B cell (primary cell): ENCODE measurements at regions not wholly inside any gene's neighbourhood (a gene's known extent, or its start where the extent isn't known, plus 50 kb on each side); places are given as distances from the start of the nearest gene placed in this dataset.

ENCODE experiments used
- ATAC-seq: fragments of 200-7000 bp; cut with Tn5 transposase; one replicate; pipeline ENCODE4 v1.10.0; 2021; ENCODE audit warnings: low read depth, mild to moderate bottlenecking, moderate number of reproducible peaks, moderate library complexity
- CTCF ChIA-PET: fragments of 350-600 bp; sonication (Branson Sonifier 250); formaldehyde crosslinking; loops from one replicate; lab custom pipeline; 2021; ENCODE audit warnings: antibody characterized with exemption, inconsistent platforms; lab: Charles Lee
- POLR2A ChIA-PET: fragments of 350-600 bp; sonication (Branson Sonifier 250); formaldehyde crosslinking; loops from one replicate; lab custom pipeline; 2021; ENCODE audit warnings: antibody characterized with exemption; lab: Charles Lee
- DNase-seq: peaks from one replicate; pipeline ENCODE4 v3.0.0; 2013
- H2AFZ ChIP-seq: 2 replicates; pipeline ENCODE4 v1.6.1; 2012; ENCODE audit warnings: mild to moderate bottlenecking, low read depth, low read length; ENCODE audit not compliant: insufficient read depth, poor library complexity, severe bottlenecking
- H3K27ac ChIP-seq, 2 donors: 1 replicate in 1 of 2; 2 replicates in 1 of 2; pipeline ENCODE4 v1.5.1; 2012 to 2013; ENCODE audit warnings: low read length in 2 of 2, mild to moderate bottlenecking in 2 of 2, moderate library complexity in 1 of 2
- H3K27me3 ChIP-seq, 4 experiments: fragments of 200-600 bp in 1 of 4; sonication (generic) in 1 of 4; replicated peaks in 1 of 4; 1 replicate in 2 of 4; 2 replicates in 2 of 4; pipeline versions ENCODE4 v1.6.1 to v1.7.0; 2013 to 2016; ENCODE audit warnings: low read length in 3 of 4, mild to moderate bottlenecking in 2 of 4, mixed read lengths in 1 of 4, moderate library complexity in 1 of 4; ENCODE audit not compliant: insufficient read depth in 4 of 4, control insufficient read depth in 3 of 4; ENCODE audit errors: control extremely low read depth in 1 of 4
- H3K36me3 ChIP-seq, 2 experiments: replicated peaks in 1 of 2; 1 replicate in 1 of 2; 2 replicates in 1 of 2; pipeline versions ENCODE4 v1.6.1 to v1.7.1; 2013; ENCODE audit warnings: low read length in 1 of 2; ENCODE audit not compliant: insufficient read depth in 2 of 2, control insufficient read depth in 1 of 2; ENCODE audit errors: control extremely low read depth in 1 of 2, extremely low read depth in 1 of 2
- H3K4me1 ChIP-seq, 2 donors: fragments of 200-600 bp in 1 of 2; sonication (generic) in 1 of 2; 1 replicate in 1 of 2; 2 replicates in 1 of 2; pipeline versions ENCODE4 v1.5.1 to v1.6.1; 2013 to 2017; ENCODE audit warnings: low read length in 2 of 2; ENCODE audit not compliant: control insufficient read depth in 2 of 2, insufficient read depth in 2 of 2
- H3K4me2 ChIP-seq: replicated peaks from 2 replicates; pipeline ENCODE3; 2012; ENCODE audit warnings: mild to moderate bottlenecking, low read depth, low read length; ENCODE audit not compliant: poor library complexity, severe bottlenecking
- H3K4me3 ChIP-seq, 5 experiments: fragments of 200-600 bp in 1 of 5; sonication (generic) in 1 of 5; 1 replicate in 3 of 5; 2 replicates in 2 of 5; pipeline versions ENCODE4 v1.5.1 to v1.7.0; 2011 to 2016; ENCODE audit warnings: low read length in 4 of 5, mild to moderate bottlenecking in 4 of 5, low read depth in 2 of 5, control low read depth in 1 of 5, moderate library complexity in 1 of 5; ENCODE audit not compliant: insufficient read depth in 1 of 5; ENCODE audit errors: control extremely low read depth in 1 of 5, extremely low read depth in 1 of 5
- H3K79me2 ChIP-seq: fragments of 200-600 bp; sonication (generic); one replicate; pipeline ENCODE4 v1.6.0; 2016; ENCODE audit warnings: low read length; ENCODE audit not compliant: control insufficient read depth, insufficient read depth
- H3K9ac ChIP-seq: fragments of 200-600 bp; sonication (generic); 2 replicates; pipeline ENCODE4 v1.6.1; 2017; ENCODE audit warnings: mild to moderate bottlenecking, low read length, moderate library complexity
- H3K9me3 ChIP-seq, 3 donors: one replicate each; pipeline versions ENCODE4 v1.6.1 to v1.7.1; 2013; ENCODE audit warnings: low read length in 2 of 3; ENCODE audit not compliant: control insufficient read depth in 2 of 3, insufficient read depth in 1 of 3; ENCODE audit errors: control extremely low read depth in 1 of 3
- H4K20me1 ChIP-seq: 2 replicates; pipeline ENCODE4 v1.6.0; 2012; ENCODE audit warnings: mild to moderate bottlenecking, low read length; ENCODE audit not compliant: insufficient read depth, control insufficient read depth, poor library complexity, severe bottlenecking
- H3K27ac Mint-ChIP-seq: one replicate; pipeline ENCODE4 v1.8.0; 2021; ENCODE audit warnings: mixed read lengths
- H3K27me3 Mint-ChIP-seq: one replicate; pipeline ENCODE4 v1.8.0; 2021; ENCODE audit warnings: mixed read lengths
- H3K4me1 Mint-ChIP-seq: one replicate; pipeline ENCODE4 v1.8.0; 2021; ENCODE audit warnings: mixed read lengths
- H3K4me3 Mint-ChIP-seq: one replicate; pipeline ENCODE4 v1.8.0; 2021; ENCODE audit warnings: mixed read lengths
- H3K9me3 Mint-ChIP-seq: one replicate; pipeline ENCODE4 v1.8.0; 2022; ENCODE audit warnings: mixed read lengths; ENCODE audit not compliant: insufficient read depth
- CTCF ChIP-seq: fragments of 200-600 bp; IDR thresholded peaks from one replicate; pipeline ENCODE4 v1.8.0; 2022; ENCODE audit warnings: antibody characterized with exemption, mild to moderate bottlenecking
- EZH2 ChIP-seq: IDR thresholded peaks from 2 replicates; pipeline ENCODE4 v1.6.1; 2012; ENCODE audit warnings: borderline replicate concordance, low read depth, mild to moderate bottlenecking, moderate library complexity, low read length; ENCODE audit not compliant: insufficient read depth, poor library complexity, severe bottlenecking
- WGBS: methylation state at CpG from one replicate; pipeline ENCODE4 v1.1.5; 2013; ENCODE audit warnings: missing lambda C conversion rate; ENCODE audit not compliant: insufficient coverage; 5-methylcytosine and 5-hydroxymethylcytosine counted together
- intact Hi-C: fragments of 100-400 bp; cut with micrococcal nuclease; formaldehyde crosslinking; loops from one replicate; pipeline ENCODE4 v1.10.0; 2022

GRCh38 chr6:164206807-164207423 lies 792.4 kb downstream of the QKI start:
- Histone ChIP-seq H2AFZ (no peak overlapping the region), H3K36me3 (no peaks in the 10 kb centered on the region), H3K9ac (no peak overlapping the region), H3K27me3 (no peaks in the 10 kb centered on the region), H3K4me1 (no peaks in the 10 kb centered on the region), H3K27ac (no peak overlapping the region), H3K4me3 (no peak overlapping the region), H3K9me3 (peaks cover 0 to 7% (median 0%) of the 10 kb centered on the region in 3 donors), H3K79me2 (no peaks in the 10 kb centered on the region), H4K20me1 (no peaks in the 10 kb centered on the region), H3K4me2 (no peak overlapping the region)
- intact Hi-C loops: no loop called here
- POLR2A ChIA-PET: no interaction called here
- H3K4me3 Mint-ChIP-seq: no peak overlapping the region
- no peaks in the 10 kb centered on the region for H3K27me3 Mint-ChIP-seq
- DNase-seq (no peak), ATAC-seq (no peak)
- 33% methylated on average over 1 of the region's 2 CpGs for WGBS
- no peaks in the 10 kb centered on the region for H3K4me1 Mint-ChIP-seq
- CTCF ChIA-PET: no interaction called here
- TF ChIP-seq CTCF (no peak), EZH2 (no peak)
- no peaks in the 10 kb centered on the region for H3K9me3 Mint-ChIP-seq
- no peak overlapping the region for H3K27ac Mint-ChIP-seq

GRCh38 chr6:164200071-164200470 lies 785.6 kb downstream of the QKI start:
- H3K27ac ChIP-seq: no peak overlapping the region
- H3K9ac ChIP-seq: no peak overlapping the region
- Mint-ChIP-seq H3K27ac (no peak overlapping the region), H3K27me3 (no peaks in the 10 kb centered on the region), H3K9me3 (no peaks in the 10 kb centered on the region), H3K4me1 (no peaks in the 10 kb centered on the region), H3K4me3 (no peak overlapping the region)
- H3K4me3 ChIP-seq: no peak overlapping the region
- no peaks in the 10 kb centered on the region for H3K36me3 ChIP-seq
- POLR2A ChIA-PET: no interaction called here
- ATAC-seq: no peak
- CTCF ChIA-PET: no interaction called here
- peaks cover 0 to 2% (median 0%) of the 10 kb centered on the region in 3 donors for H3K9me3 ChIP-seq
- no peaks in the 10 kb centered on the region for H3K4me1 ChIP-seq
- H3K27me3 ChIP-seq: no peaks in the 10 kb centered on the region
- DNase-seq: no peak
- TF ChIP-seq CTCF (no peak), EZH2 (no peak)
- H3K4me2 ChIP-seq: no peak overlapping the region
- H3K79me2 ChIP-seq: no peaks in the 10 kb centered on the region
- intact Hi-C loops: no loop called here
- no peaks in the 10 kb centered on the region for H4K20me1 ChIP-seq
- H2AFZ ChIP-seq: no peak overlapping the region
- WGBS: no CpG with 5 or more reads among the region's 1 CpG
